ENCODE measurements at regions not wholly inside any gene's neighbourhood (a gene's known extent, or its start where the extent isn't known, plus 50 kb on each side); places are given as distances from the start of the nearest gene placed in this dataset.

DNA sequence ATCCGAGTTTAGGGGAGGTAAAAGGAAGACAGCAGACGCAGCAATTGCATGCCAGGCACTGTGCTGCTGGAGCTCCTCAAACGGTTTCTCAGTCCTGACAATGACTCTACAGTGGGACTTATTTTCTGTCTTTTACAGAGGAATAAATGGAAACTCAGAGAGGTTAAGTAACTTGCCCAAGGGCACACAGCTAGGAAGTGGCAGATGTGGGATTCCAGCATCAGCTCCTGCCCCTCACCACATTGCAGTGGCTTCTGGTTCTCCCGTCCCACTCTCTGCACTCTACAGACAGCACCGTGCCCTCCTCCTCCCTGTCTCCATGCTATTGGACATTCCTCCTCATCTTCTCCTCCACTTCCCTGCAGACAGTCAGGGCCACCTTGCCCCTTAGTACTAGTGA, 74.2 kb upstream of the KSR1 start:
- Histone ChIP-seq H3K27me3 (replicated peaks) (no peaks in the 10 kb centered on the region), H3K36me3 (replicated peaks) (no peaks in the 10 kb centered on the region), H3K4me3 (ENCODE audit: low read depth, low read length) (no peak overlapping the region), H3K27ac (no peak overlapping the region)
- in situ Hi-C loops (cut with HindIII; ENCODE audit: low pct_ligation_motif_present, low sequenced_read_pairs), result no loop called here
- no peak for DNase-seq
- TF ChIP-seq, protein P1, sequence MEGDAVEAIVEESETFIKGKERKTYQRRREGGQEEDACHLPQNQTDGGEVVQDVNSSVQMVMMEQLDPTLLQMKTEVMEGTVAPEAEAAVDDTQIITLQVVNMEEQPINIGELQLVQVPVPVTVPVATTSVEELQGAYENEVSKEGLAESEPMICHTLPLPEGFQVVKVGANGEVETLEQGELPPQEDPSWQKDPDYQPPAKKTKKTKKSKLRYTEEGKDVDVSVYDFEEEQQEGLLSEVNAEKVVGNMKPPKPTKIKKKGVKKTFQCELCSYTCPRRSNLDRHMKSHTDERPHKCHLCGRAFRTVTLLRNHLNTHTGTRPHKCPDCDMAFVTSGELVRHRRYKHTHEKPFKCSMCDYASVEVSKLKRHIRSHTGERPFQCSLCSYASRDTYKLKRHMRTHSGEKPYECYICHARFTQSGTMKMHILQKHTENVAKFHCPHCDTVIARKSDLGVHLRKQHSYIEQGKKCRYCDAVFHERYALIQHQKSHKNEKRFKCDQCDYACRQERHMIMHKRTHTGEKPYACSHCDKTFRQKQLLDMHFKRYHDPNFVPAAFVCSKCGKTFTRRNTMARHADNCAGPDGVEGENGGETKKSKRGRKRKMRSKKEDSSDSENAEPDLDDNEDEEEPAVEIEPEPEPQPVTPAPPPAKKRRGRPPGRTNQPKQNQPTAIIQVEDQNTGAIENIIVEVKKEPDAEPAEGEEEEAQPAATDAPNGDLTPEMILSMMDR (IDR thresholded peaks at IDR 0.05; ENCODE audit: low read depth, low read length, missing control alignments), result no peak

DNA sequence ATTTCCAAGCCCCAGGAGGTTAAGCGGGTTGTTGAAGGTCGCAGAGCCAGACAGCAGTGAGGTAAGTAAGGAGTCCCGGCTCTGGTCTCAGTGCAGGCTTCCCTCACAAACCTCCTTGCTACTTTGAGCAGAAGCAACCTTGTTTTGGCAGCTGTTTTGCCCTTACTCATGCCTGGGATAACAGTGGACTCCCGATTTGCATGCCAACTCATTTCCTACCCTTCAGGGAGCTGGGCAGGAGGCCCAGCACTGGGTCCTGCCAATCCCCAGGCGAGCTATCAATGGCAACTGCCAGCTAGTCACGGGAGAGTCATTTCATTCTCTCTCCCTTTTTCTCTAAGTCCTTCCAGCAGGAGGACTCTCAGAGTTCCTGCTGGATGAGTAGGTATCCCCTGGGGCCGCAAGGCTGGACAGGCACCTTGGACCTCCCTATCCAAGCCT, 72.0 kb upstream of the KSR1 start:
- in situ Hi-C loops (cut with HindIII; ENCODE audit: low pct_ligation_motif_present, low sequenced_read_pairs), result no loop called here
- Histone ChIP-seq H3K27ac (peak overlapping the region; percentile 10), H3K4me3 (ENCODE audit: low read depth, low read length) (no peak overlapping the region), H3K36me3 (replicated peaks) (no peaks in the 10 kb centered on the region), H3K27me3 (replicated peaks) (no peaks in the 10 kb centered on the region)
- peak; percentile 71 for DNase-seq
- TF ChIP-seq, protein P1 (IDR thresholded peaks at IDR 0.05; ENCODE audit: low read depth, low read length, missing control alignments), result peak; percentile 35

DNA sequence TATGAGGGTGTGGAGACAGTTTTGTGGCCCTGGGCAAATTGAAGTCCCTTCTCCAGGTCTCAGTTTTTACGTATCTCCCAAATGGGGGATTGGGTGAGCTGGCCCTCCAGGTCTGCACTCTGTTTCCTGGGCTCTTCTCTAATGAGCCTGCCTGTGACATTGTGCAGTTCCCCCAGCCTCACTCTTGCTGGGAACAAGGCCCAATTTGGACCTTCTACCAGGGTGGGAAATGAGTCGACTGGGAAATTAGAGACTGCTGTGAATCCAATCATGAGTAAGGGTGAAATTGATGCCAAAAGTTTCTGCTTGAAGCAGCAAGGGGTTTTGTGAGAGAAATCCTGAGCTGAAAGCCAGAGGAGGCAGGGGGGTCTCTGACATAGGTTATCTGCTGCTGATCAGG, 71.5 kb upstream of the KSR1 start:
- in situ Hi-C loops (cut with HindIII; ENCODE audit: low pct_ligation_motif_present, low sequenced_read_pairs), result no loop called here

DNA sequence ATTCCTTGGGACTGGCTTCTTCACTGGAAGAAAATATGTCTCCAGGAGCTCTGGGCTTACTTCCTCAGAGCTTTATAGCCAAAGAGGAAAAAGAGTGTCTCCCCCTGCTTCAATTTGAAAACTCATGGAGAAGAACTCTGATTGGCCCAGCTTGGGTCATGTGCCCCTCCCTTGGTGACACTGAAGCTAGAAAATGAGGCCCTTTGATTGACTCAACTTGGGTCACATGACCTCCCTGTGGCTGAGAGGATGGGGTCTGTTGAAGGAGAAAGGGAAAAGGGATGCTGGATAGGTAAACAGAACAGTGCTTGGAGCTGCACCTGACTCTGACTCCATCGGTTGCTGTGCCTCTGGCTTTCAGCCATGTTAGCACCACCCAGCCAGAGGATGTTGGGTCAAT, 70.6 kb upstream of the KSR1 start:
- DNase-seq, result no peak
- H3K36me3 ChIP-seq (replicated peaks), result no peaks in the 10 kb centered on the region
- TF ChIP-seq, protein P1 (IDR thresholded peaks at IDR 0.05; ENCODE audit: low read depth, low read length, missing control alignments), result no peak
- no peak overlapping the region for H3K4me3 ChIP-seq (ENCODE audit: low read depth, low read length)
- H3K27me3 ChIP-seq (replicated peaks), result no peaks in the 10 kb centered on the region
- no peak overlapping the region for H3K27ac ChIP-seq
- in situ Hi-C loops (cut with HindIII; ENCODE audit: low pct_ligation_motif_present, low sequenced_read_pairs), result no loop called here

More for the DNA sequence above, 71.5 kb upstream of the KSR1 start:
- Histone ChIP-seq H3K27ac (peak overlapping the region; percentile 10), H3K27me3 (replicated peaks) (no peaks in the 10 kb centered on the region), H3K36me3 (replicated peaks) (no peaks in the 10 kb centered on the region), H3K4me3 (ENCODE audit: low read depth, low read length) (no peak overlapping the region)
- no peak for DNase-seq
- TF ChIP-seq, protein P1 (IDR thresholded peaks at IDR 0.05; ENCODE audit: low read depth, low read length, missing control alignments), result no peak

DNA sequence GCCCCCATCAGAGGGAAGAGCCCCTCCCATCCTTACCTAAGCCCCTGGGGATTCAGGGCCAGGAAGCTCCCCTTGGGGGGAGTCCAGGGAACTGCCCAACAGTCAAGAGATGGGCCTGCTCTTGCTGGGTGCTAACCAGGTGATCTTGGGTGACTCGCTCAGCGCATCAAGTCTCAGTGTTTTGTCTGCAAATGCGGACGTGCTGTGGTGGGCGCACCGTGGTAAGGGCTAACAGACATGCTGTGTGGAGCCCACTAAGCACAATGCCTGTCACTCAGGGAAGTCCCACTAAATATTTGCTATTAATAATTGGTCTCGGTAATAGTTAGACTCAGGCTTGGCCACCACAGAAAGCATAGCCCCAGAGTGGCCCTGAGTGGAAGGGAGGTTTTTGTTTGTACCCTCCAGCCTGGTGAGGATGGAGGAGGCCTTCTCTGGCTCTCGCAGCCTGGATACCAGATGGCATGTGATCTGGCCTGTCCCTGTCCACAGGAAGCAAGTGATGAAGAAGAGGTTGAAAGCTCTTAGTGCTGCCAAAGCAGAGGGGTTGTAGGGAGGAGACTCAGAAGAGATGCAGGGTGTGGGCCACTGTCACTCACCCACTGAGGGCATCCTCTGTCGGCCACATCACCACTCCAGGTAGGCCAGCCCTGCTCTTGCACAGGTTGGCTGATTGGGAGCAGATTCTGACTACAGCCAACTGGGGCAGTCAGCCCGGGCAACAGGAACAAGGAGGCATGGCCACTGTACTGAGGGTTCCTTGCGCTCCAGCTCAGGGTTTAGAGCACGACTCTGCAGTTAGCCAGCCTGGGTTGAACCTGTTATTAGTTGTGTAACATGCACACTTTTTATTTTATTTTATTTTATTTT, 69.8 kb upstream of the KSR1 start:
- H3K4me3 ChIP-seq (ENCODE audit: low read depth, low read length), result no peak overlapping the region
- no peaks in the 10 kb centered on the region for H3K27me3 ChIP-seq (replicated peaks)
- H3K27ac ChIP-seq, result no peak overlapping the region
- in situ Hi-C loops (cut with HindIII; ENCODE audit: low pct_ligation_motif_present, low sequenced_read_pairs), result no loop called here
- TF ChIP-seq, protein P1 (IDR thresholded peaks at IDR 0.05; ENCODE audit: low read depth, low read length, missing control alignments), result no peak
- no peaks in the 10 kb centered on the region for H3K36me3 ChIP-seq (replicated peaks)
- no peak for DNase-seq

Data from brain microvascular endothelial cell (primary cell).